ENCODE measurements at regions not wholly inside any gene's neighbourhood (a gene's known extent, or its start where the extent isn't known, plus 50 kb on each side); places are given as distances from the start of the nearest gene placed in this dataset.

DNA sequence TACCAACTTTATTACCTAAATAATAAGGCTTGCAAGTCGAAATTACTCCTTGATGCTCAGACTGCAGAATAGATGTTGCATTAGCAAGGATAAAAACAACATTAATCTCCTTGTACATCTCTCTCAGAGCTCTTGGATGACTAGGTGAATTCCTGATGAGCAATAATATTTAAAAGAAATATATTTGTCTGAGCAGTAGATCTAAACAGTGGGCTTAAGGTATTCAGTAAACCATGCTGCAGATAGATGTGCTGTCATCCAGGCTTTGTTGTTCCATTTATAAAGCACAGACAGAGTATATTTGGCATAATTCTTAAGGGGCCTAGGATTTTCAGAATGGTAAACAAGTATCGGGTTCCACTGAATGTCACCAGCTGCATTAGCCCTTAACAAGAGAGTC, 257.1 kb downstream of the TUSC7 start:
- ChIA-PET POLR2A (no interaction called here), CTCF (ENCODE audit: low intra/inter-chr PET ratio) (no interaction called here)
- H2AFZ ChIP-seq (ENCODE audit: low read depth, low read length): no peak overlapping the region
- DNase-seq (ENCODE audit: extremely low read depth in 1 of 4, low spot score in 3 of 4): no peak
- WGBS (ENCODE audit: insufficient coverage, low coverage, missing lambda C conversion rate): 0% methylated on average over 2 of the region's 2 CpGs
- no peaks in the 10 kb centered on the region for H3K9me3 ChIP-seq (replicated peaks; ENCODE audit: control insufficient read depth, insufficient read depth, low read depth, low read length)
- intact Hi-C loops (cut with micrococcal nuclease): no loop called here
- no peaks in the 10 kb centered on the region for H3K9me1 ChIP-seq (ENCODE audit: control insufficient read depth, insufficient read depth, low read length)
- H3K79me2 ChIP-seq (ENCODE audit: control insufficient read depth, insufficient read depth, low read length): no peaks in the 10 kb centered on the region
- no TSS peak for BruUV-seq (replicated peaks)
- no peak overlapping the region for H3K9ac ChIP-seq (ENCODE audit: insufficient read depth in 1 of 2, low read depth in 2 of 2, low read length in 2 of 2)
- ATAC-seq: no peak
- H3K27me3 ChIP-seq (ENCODE audit: control insufficient read depth in 2 of 2, insufficient read depth in 2 of 2, low read length in 2 of 2): no peaks in the 10 kb centered on the region
- TF ChIP-seq STAT5A (IDR thresholded peaks at IDR 0.05; ENCODE audit: borderline replicate concordance, low read length) (no peak), TAF9B (IDR thresholded peaks at IDR 0.05; ENCODE audit: partially characterized antibody) (no peak), PHB (CRISPR knock-in tag; IDR thresholded peaks at IDR 0.05) (no peak)
- no peak overlapping the region for H3K27ac ChIP-seq (ENCODE audit: extremely low read depth, low read depth, low read length)
- no peak overlapping the region for H3K4me3 ChIP-seq
- H3K36me3 ChIP-seq (ENCODE audit: control insufficient read depth, insufficient read depth, low read length): no peaks in the 10 kb centered on the region
- no peak overlapping the region for H3K4me2 ChIP-seq (ENCODE audit: insufficient read depth, low read length)
- H4K20me1 ChIP-seq (replicated peaks; ENCODE audit: control insufficient read depth, insufficient read depth, low read length): no peaks in the 10 kb centered on the region
- in situ Hi-C loops (cut with MboI): no loop called here
- H3K4me1 ChIP-seq (replicated peaks in 1 of 2; ENCODE audit: control insufficient read depth in 2 of 2, insufficient read depth in 2 of 2, low read length in 2 of 2): no peaks in the 10 kb centered on the region
- no peak for FAIRE-seq

DNA sequence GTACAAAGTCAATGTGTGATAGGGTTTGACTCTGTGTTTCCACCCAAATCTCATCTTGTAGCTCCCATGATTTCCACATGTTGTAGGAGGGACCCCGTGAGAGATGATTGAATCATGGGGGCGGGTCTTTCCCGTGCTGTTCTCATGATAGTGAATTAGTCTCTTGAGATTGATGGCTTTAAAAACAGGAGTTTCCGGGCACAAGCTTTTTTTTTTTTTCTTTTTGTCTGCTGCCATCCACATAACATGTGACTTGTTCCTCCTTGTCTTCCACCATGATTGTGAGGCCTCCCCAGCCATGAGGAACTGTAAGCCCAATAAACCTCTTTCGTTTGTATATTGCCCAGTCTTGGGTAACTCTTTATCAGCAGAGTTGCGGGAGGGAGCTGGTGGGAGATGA, 259.6 kb downstream of the TUSC7 start:
- intact Hi-C loops (cut with micrococcal nuclease) (no loop called here), in situ Hi-C loops (cut with MboI) (no loop called here)
- H2AFZ ChIP-seq (ENCODE audit: low read depth, low read length): no peak overlapping the region
- no peaks in the 10 kb centered on the region for H3K36me3 ChIP-seq (ENCODE audit: control insufficient read depth, insufficient read depth, low read length)
- ATAC-seq (no peak), FAIRE-seq (no peak), DNase-seq (ENCODE audit: extremely low read depth in 1 of 4, low spot score in 3 of 4) (no peak)
- H3K27ac ChIP-seq (ENCODE audit: extremely low read depth, low read depth, low read length): no peak overlapping the region
- no peak overlapping the region for H3K4me3 ChIP-seq
- BruUV-seq (replicated peaks): no TSS peak
- ChIA-PET POLR2A (no interaction called here), CTCF (ENCODE audit: low intra/inter-chr PET ratio) (interaction anchor here (0.6 kb wide), 1 partner anchor 1549 kb away, joined by 3 read pairs; no protein-coding TSS in a partner anchor)
- H4K20me1 ChIP-seq (replicated peaks; ENCODE audit: control insufficient read depth, insufficient read depth, low read length): no peaks in the 10 kb centered on the region
- H3K9ac ChIP-seq (ENCODE audit: insufficient read depth in 1 of 2, low read depth in 2 of 2, low read length in 2 of 2): no peak overlapping the region
- H3K27me3 ChIP-seq (ENCODE audit: control insufficient read depth in 2 of 2, insufficient read depth in 2 of 2, low read length in 2 of 2): no peaks in the 10 kb centered on the region
- H3K4me2 ChIP-seq (ENCODE audit: insufficient read depth, low read length): no peak overlapping the region
- 2% methylated on average over 6 of the region's 6 CpGs for WGBS (ENCODE audit: insufficient coverage, low coverage, missing lambda C conversion rate)
- no peaks in the 10 kb centered on the region for H3K79me2 ChIP-seq (ENCODE audit: control insufficient read depth, insufficient read depth, low read length)
- no peaks in the 10 kb centered on the region for H3K4me1 ChIP-seq (replicated peaks in 1 of 2; ENCODE audit: control insufficient read depth in 2 of 2, insufficient read depth in 2 of 2, low read length in 2 of 2)
- H3K9me1 ChIP-seq (ENCODE audit: control insufficient read depth, insufficient read depth, low read length): no peaks in the 10 kb centered on the region
- TF ChIP-seq BRCA1 (IDR thresholded peaks at IDR 0.05) (no peak), BRCA1 (CRISPR knock-in tag; IDR thresholded peaks at IDR 0.05) (no peak), TRIM24 (IDR thresholded peaks at IDR 0.05) (no peak), DIDO1 (tag; IDR thresholded peaks at IDR 0.05; ENCODE audit: low read depth) (no peak), PHF20 (IDR thresholded peaks at IDR 0.05; ENCODE audit: partially characterized antibody) (no peak), NRF1 (conservative IDR thresholded peaks at IDR 0.05 in 1 of 2, IDR thresholded peaks at IDR 0.05 in 1 of 2) (no peak), ATF1 (CRISPR knock-in tag; IDR thresholded peaks at IDR 0.05) (no peak), ATF1 (tag; IDR thresholded peaks at IDR 0.05) (no peak), ZBED1 (IDR thresholded peaks at IDR 0.05) (no peak), ZNF165 (CRISPR knock-in tag; IDR thresholded peaks at IDR 0.05; ENCODE audit: borderline replicate concordance) (no peak), PML (IDR thresholded peaks at IDR 0.05; ENCODE audit: low read length) (no peak), HDAC6 (IDR thresholded peaks at IDR 0.05; ENCODE audit: low read depth, low read length) (no peak), NFYB (IDR thresholded peaks at IDR 0.05; ENCODE audit: extremely low read depth, insufficient read length) (no peak), SMC3 (conservative IDR thresholded peaks at IDR 0.05; ENCODE audit: insufficient read depth, low read depth, low read length) (no peak), ZNF12 (CRISPR knock-in tag; IDR thresholded peaks at IDR 0.05) (no peak), SPI1 (IDR thresholded peaks at IDR 0.05; ENCODE audit: borderline replicate concordance, low read depth, low read length) (no peak), SMARCA4 (IDR thresholded peaks at IDR 0.05) (no peak), KDM1A (IDR thresholded peaks at IDR 0.05) (no peak)
- TF ChIP-seq, protein P1, sequence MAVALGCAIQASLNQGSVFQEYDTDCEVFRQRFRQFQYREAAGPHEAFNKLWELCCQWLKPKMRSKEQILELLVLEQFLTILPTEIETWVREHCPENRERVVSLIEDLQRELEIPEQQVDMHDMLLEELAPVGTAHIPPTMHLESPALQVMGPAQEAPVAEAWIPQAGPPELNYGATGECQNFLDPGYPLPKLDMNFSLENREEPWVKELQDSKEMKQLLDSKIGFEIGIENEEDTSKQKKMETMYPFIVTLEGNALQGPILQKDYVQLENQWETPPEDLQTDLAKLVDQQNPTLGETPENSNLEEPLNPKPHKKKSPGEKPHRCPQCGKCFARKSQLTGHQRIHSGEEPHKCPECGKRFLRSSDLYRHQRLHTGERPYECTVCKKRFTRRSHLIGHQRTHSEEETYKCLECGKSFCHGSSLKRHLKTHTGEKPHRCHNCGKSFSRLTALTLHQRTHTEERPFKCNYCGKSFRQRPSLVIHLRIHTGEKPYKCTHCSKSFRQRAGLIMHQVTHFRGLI (CRISPR knock-in tag; IDR thresholded peaks at IDR 0.05): no peak
- no peaks in the 10 kb centered on the region for H3K9me3 ChIP-seq (replicated peaks; ENCODE audit: control insufficient read depth, insufficient read depth, low read depth, low read length)

All from K562 (cell line).